ENCODE measurements at regions not wholly inside any gene's neighbourhood (a gene's known extent, or its start where the extent isn't known, plus 50 kb on each side); places are given as distances from the start of the nearest gene placed in this dataset.

DNA sequence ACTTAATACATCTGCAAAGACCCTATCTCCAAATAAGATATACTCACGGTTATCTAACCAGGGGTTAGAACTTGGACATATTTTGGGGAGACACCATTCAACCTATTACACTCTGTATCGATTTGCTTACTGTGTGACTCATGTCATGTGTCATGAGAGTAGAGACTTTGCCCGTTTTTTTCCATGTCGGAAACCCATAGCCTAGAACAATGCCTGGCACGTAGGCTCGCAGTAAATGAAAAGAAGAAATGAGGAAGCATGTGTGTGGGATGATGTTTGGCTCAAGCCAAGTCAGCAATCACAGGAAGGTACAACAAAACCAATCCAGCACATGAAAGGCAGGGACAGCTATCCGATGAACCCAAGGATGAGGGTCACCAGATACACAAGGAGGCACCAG, 94.6 kb upstream of the DNAH5 start:
- TF ChIP-seq GATA2 (IDR thresholded peaks at IDR 0.05; ENCODE audit: low read depth, low read length) (no peak), GATA3 (IDR thresholded peaks at IDR 0.05; ENCODE audit: low read depth, low read length) (no peak)

All from SH-SY5Y (cell line).